ENCODE measurements at regions not wholly inside any gene's neighbourhood (a gene's known extent, or its start where the extent isn't known, plus 50 kb on each side); places are given as distances from the start of the nearest gene placed in this dataset.

GRCh38 chr4:102441978-102442911, 58.9 kb upstream of the NFKB1 start (continued):
- TF ChIP-seq ZNF337 (CRISPR knock-in tag; IDR thresholded peaks at IDR 0.05; ENCODE audit: borderline replicate concordance, low read depth): no peak
- TF ChIP-seq NKX3-1 (CRISPR knock-in tag; IDR thresholded peaks at IDR 0.05): no peak
- TF ChIP-seq, protein P1, sequence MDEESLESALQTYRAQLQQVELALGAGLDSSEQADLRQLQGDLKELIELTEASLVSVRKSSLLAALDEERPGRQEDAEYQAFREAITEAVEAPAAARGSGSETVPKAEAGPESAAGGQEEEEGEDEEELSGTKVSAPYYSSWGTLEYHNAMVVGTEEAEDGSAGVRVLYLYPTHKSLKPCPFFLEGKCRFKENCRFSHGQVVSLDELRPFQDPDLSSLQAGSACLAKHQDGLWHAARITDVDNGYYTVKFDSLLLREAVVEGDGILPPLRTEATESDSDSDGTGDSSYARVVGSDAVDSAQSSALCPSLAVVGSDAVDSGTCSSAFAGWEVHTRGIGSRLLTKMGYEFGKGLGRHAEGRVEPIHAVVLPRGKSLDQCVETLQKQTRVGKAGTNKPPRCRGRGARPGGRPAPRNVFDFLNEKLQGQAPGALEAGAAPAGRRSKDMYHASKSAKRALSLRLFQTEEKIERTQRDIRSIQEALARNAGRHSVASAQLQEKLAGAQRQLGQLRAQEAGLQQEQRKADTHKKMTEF (CRISPR knock-in tag; IDR thresholded peaks at IDR 0.05): peak; percentile 95
- TF ChIP-seq SP4 (CRISPR knock-in tag; IDR thresholded peaks at IDR 0.05): no peak
- peak; percentile 95 for TF ChIP-seq CEBPB (IDR thresholded peaks at IDR 0.05; ENCODE audit: borderline replicate concordance, low read depth, low read length)
- TF ChIP-seq ISX (CRISPR knock-in tag; conservative IDR thresholded peaks at IDR 0.05): no peak
- TF ChIP-seq FOXM1 (CRISPR knock-in tag; IDR thresholded peaks at IDR 0.05): no peak
- TF ChIP-seq ARID3A (IDR thresholded peaks at IDR 0.05; ENCODE audit: low read depth, low read length): peak; percentile 74
- no peak for TF ChIP-seq GATA4 (IDR thresholded peaks at IDR 0.05; ENCODE audit: borderline replicate concordance, low read depth)
- no peak for TF ChIP-seq AFF4 (CRISPR knock-in tag; IDR thresholded peaks at IDR 0.05)
- TF ChIP-seq ZSCAN20 (CRISPR knock-in tag; IDR thresholded peaks at IDR 0.05; ENCODE audit: borderline replicate concordance): no peak
- TF ChIP-seq ZNF598 (CRISPR knock-in tag; IDR thresholded peaks at IDR 0.05; ENCODE audit: borderline replicate concordance): no peak
- TF ChIP-seq, protein P2, sequence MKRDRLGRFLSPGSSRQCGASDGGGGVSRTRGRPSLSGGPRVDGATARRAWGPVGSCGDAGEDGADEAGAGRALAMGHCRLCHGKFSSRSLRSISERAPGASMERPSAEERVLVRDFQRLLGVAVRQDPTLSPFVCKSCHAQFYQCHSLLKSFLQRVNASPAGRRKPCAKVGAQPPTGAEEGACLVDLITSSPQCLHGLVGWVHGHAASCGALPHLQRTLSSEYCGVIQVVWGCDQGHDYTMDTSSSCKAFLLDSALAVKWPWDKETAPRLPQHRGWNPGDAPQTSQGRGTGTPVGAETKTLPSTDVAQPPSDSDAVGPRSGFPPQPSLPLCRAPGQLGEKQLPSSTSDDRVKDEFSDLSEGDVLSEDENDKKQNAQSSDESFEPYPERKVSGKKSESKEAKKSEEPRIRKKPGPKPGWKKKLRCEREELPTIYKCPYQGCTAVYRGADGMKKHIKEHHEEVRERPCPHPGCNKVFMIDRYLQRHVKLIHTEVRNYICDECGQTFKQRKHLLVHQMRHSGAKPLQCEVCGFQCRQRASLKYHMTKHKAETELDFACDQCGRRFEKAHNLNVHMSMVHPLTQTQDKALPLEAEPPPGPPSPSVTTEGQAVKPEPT (CRISPR knock-in tag; IDR thresholded peaks at IDR 0.05; ENCODE audit: low read depth): no peak
- no peak for TF ChIP-seq RARG (CRISPR knock-in tag; IDR thresholded peaks at IDR 0.05; ENCODE audit: low read depth)
- TF ChIP-seq KAT8 (CRISPR knock-in tag; IDR thresholded peaks at IDR 0.05): peak; percentile 75
- peak; percentile 73; the same call in 1 of the 2 replicates for TF ChIP-seq ARNT2 (CRISPR knock-in tag; IDR thresholded peaks at IDR 0.05; ENCODE audit: low read depth)
- TF ChIP-seq SP140L (CRISPR knock-in tag; IDR thresholded peaks at IDR 0.05; ENCODE audit: borderline replicate concordance): no peak
- TF ChIP-seq SNAPC2 (CRISPR knock-in tag; IDR thresholded peaks at IDR 0.05): 0 out of 2 replicates have a peak, but pooled peaks have one; percentile 31
- no peak for TF ChIP-seq TP53 (CRISPR knock-in tag; conservative IDR thresholded peaks at IDR 0.05)
- TF ChIP-seq, protein P3, sequence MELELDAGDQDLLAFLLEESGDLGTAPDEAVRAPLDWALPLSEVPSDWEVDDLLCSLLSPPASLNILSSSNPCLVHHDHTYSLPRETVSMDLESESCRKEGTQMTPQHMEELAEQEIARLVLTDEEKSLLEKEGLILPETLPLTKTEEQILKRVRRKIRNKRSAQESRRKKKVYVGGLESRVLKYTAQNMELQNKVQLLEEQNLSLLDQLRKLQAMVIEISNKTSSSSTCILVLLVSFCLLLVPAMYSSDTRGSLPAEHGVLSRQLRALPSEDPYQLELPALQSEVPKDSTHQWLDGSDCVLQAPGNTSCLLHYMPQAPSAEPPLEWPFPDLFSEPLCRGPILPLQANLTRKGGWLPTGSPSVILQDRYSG (CRISPR knock-in tag; IDR thresholded peaks at IDR 0.05): no peak

Data from HepG2 (cell line).